IPS-15b (cell line): ENCODE measurements at regions not wholly inside any gene's neighbourhood (a gene's known extent, or its start where the extent isn't known, plus 50 kb on each side); places are given as distances from the start of the nearest gene placed in this dataset.
A peak's percentile ranks its signal among the peaks of the same experiment; 100 is the strongest.
"Not testable (repeated sequence)": the region's sequence is repeated elsewhere in the genome, so short reads cannot be mapped to it uniquely, and the experiment has no call there.

ENCODE experiments used
- H3K27me3 ChIP-seq: one replicate; pipeline ENCODE4 v1.6.1; 2013; ENCODE audit warnings: low read length; ENCODE audit not compliant: control insufficient read depth, insufficient read depth
- H3K36me3 ChIP-seq: one replicate; pipeline ENCODE4 v1.6.1; 2013; ENCODE audit warnings: low read length; ENCODE audit not compliant: control insufficient read depth, insufficient read depth
- H3K4me1 ChIP-seq: one replicate; pipeline ENCODE4 v1.6.1; 2013; ENCODE audit warnings: mild to moderate bottlenecking, low read length; ENCODE audit not compliant: control insufficient read depth, insufficient read depth
- H3K4me3 ChIP-seq: one replicate; pipeline ENCODE4 v1.5.1; 2013; ENCODE audit warnings: low read depth, low read length
- H3K9ac ChIP-seq: one replicate; pipeline ENCODE4 v1.6.1; 2013; ENCODE audit warnings: low read depth, mild to moderate bottlenecking, low read length
- H3K9me3 ChIP-seq: one replicate; pipeline ENCODE4 v1.6.1; 2013; ENCODE audit warnings: mild to moderate bottlenecking, low read length; ENCODE audit not compliant: control insufficient read depth, insufficient read depth

DNA sequence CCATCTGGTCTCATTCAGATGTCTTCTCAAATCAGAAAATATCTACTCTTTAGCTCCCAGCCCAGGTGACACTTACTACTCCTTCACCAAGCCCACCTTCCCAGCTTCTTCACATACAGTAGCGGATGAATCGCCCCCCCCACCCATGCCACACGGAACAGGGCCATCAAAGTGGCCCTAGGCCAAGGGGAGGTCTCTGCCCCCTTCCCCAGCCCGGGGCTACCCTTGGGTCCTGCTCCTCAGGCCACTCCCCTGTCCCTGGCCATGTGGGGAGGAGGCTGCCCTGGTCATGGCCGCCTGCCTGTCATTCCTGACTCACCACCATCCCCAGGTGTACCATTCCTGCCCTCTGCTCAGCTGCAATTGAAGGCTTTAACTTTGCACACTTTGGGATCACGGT lies 142.8 kb downstream of the NECTIN1 start:
- no peaks in the 10 kb centered on the region for H3K36me3 ChIP-seq
- no peaks in the 10 kb centered on the region for H3K9me3 ChIP-seq
- H3K9ac ChIP-seq: no peak overlapping the region
- H3K27me3 ChIP-seq: peaks cover 9% of the 10 kb centered on the region
- H3K4me1 ChIP-seq: peaks cover 11% of the 10 kb centered on the region
- H3K4me3 ChIP-seq: no peak overlapping the region

DNA sequence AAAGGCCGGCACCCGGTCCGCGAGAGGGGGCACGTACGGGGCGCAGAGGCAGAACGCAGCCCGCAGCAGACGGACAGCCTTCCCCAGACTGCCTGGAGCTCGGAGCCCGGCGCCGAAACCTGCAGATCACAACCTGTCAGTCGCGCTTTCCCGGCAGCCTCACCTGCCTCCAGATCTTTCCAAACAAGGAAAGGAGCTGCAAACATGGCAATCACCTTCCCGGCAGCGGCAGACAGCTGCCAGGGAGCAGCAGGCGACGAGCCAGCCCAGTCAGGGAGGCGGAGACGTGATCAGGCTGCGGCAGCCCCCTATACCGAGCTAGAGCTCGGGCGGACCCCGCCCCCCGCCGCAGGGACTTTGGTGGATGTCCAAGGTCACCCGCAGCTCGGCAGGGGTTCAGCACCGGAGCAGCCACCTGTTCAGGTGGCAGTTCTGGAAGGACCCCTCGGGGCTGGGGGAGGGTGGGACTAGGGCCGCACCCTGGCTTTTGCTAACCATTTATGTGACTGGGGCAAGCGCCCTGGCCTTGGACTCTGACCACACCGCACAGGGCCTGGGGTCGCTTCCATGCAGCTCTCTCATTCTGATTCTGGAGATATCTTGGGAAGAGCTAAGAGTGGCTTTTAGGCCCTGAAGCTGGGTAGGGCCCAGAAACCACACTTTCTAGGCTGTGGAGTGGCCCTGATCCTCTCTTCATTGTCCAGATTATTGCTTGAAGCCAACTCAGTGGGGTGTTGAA lies 143.8 kb downstream of the NECTIN1 start:
- no peaks in the 10 kb centered on the region for H3K36me3 ChIP-seq
- H3K27me3 ChIP-seq: peaks cover 9% of the 10 kb centered on the region
- H3K9me3 ChIP-seq: peaks cover 3% of the 10 kb centered on the region
- peaks cover 2% of the 10 kb centered on the region for H3K4me1 ChIP-seq
- H3K9ac ChIP-seq: no peak overlapping the region
- peak overlapping the region; percentile 50 for H3K4me3 ChIP-seq

DNA sequence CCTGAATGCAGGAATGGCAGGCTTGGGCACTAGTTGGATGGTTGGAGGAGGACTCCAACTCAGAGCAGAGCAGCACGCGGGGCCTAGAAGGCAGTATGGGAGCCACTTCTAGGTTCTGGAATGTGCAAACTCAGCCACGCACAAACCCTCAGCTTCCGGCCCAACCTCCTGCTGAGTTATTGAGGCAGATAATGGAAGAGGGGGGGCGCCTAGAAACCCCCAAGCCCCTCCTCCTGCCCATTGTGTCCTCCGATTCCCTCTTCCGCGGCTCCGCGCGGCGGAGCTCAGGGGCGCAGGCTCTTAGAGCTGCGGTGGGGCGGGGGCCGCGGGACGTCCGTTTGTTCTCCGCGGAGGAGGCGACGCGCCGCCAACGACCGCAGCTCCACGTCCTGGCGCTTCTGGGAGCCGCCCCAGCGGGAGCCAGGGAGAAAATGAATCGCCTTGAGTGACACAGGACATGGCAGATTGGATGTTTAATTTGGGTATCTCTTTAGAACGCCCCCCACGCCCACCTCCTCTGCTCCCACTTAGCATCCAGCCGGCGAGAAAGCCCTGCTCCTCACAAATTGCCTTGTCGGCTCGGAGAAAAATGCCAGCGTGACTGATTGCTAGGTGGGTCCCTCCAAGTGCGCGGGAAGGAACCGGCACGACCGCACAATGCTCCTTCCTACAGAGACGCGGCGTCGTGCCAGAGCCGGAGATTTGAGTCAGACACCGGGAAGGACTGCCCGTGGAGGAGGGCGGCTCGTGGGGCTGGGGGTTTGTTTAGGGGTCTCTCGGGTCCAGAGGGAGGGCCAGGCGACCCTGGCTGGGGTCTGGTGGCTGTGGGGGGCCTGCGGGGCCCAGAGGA lies 144.6 kb downstream of the NECTIN1 start:
- Histone ChIP-seq H3K4me3 (peak overlapping the region; percentile 50), H3K4me1 (peaks cover 2% of the 10 kb centered on the region), H3K36me3 (no peaks in the 10 kb centered on the region), H3K27me3 (peaks cover 9% of the 10 kb centered on the region), H3K9me3 (peaks cover 4% of the 10 kb centered on the region), H3K9ac (no peak overlapping the region)

DNA sequence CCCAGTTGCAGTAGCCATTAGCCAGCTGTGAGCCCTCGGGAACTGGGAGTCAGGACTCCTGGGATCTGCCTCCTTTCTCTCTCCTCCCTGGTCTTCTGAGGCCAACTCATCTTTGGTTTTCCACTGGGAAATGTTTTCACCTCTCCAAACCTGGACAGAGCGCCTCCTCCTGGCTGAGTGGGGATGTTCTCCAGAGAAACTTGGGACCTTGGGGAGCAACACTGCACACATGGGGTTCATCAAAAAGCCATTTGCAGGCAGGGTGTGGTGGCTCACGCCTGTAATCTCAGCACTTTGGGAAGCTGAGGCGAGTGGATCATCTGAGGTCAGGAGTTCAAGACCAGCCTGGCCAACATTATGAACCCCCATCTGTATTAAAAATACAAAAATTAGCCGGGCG lies 145.4 kb downstream of the NECTIN1 start:
- Histone ChIP-seq H3K36me3 (no peaks in the 10 kb centered on the region), H3K4me3 (no peak overlapping the region), H3K27me3 (peaks cover 9% of the 10 kb centered on the region), H3K9ac (no peak overlapping the region), H3K9me3 (peaks cover 4% of the 10 kb centered on the region), H3K4me1 (peaks cover 2% of the 10 kb centered on the region)

- not testable (repeated sequence) for H3K27me3 ChIP-seq, H3K4me1 ChIP-seq, H3K4me3 ChIP-seq, H3K36me3 ChIP-seq, H3K9me3 ChIP-seq, H3K9ac ChIP-seq
Measured at GRCh38 chr11:119581396-119581795, 147.6 kb downstream of the NECTIN1 start.

DNA sequence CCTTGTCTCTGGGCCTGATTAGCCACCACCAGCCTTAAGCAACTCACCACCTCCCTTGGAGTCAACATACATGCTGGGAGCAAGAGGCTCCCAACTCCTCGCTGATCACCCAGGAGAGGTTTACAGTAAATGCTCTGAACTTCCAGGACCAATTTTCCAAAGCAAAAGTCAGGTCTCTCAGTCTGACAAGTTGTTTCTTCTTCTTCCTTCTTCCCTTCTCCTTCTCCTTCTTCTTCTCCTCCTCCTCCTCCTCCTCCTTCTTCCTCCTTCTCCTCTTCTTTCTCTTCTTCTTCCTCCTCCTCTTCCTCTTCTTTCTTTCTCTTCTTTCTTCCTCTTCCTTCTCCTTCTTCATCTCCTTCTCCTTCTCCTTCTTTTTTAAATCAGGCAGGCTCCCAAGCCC lies 148.2 kb downstream of the NECTIN1 start:
- H3K9me3 ChIP-seq: peaks cover 4% of the 10 kb centered on the region
- H3K4me3 ChIP-seq: no peak overlapping the region
- peaks cover under 1% of the 10 kb centered on the region for H3K4me1 ChIP-seq
- no peaks in the 10 kb centered on the region for H3K36me3 ChIP-seq
- peaks cover 5% of the 10 kb centered on the region for H3K27me3 ChIP-seq
- no peak overlapping the region for H3K9ac ChIP-seq

GRCh38 chr11:119580081-119580480 lies 148.9 kb downstream of the NECTIN1 start:
- Histone ChIP-seq H3K9me3 (peaks cover 4% of the 10 kb centered on the region), H3K4me1 (no peaks in the 10 kb centered on the region), H3K36me3 (no peaks in the 10 kb centered on the region), H3K9ac (no peak overlapping the region), H3K4me3 (no peak overlapping the region), H3K27me3 (no peaks in the 10 kb centered on the region)

DNA sequence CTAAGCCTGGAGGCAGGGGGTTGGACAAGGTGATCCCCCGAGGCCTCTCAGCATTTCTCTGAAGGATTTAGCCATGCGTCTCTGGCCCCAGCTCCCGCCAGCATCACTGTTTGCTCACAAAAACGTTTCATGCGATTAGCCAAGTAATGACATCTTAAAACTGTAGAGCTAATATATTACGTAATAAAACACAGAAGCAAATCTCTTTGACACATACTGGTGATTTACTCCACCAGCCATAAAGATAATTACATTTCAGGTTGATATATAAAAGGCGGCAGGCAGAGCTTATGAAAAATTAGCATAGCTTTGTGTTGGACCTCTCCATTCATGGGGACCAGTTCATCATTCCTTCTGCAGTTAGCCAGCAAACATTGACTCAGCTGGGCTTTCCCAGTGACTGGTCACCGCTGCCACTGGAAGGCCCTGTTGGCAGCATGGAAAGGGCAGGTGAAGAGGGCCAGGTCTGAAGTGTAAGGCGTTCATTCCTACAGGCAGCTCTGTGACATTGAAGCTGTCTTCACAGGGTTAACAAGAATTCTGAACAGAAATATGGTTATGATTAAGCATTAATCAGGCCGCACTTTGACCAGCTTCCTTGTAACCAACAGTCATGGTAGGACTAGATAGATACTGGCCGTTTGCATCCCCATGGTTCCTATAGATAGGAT lies 150.3 kb downstream of the NECTIN1 start:
- Histone ChIP-seq H3K9me3 (peaks cover 4% of the 10 kb centered on the region), H3K36me3 (no peaks in the 10 kb centered on the region), H3K9ac (no peak overlapping the region), H3K4me1 (no peaks in the 10 kb centered on the region), H3K27me3 (no peaks in the 10 kb centered on the region), H3K4me3 (no peak overlapping the region)

GRCh38 chr11:119573858-119574257 lies 150.9 kb upstream of the THY1 start:
- Histone ChIP-seq H3K36me3 (no peaks in the 10 kb centered on the region), H3K9ac (no peak overlapping the region), H3K4me1 (no peaks in the 10 kb centered on the region), H3K27me3 (no peaks in the 10 kb centered on the region), H3K9me3 (no peaks in the 10 kb centered on the region), H3K4me3 (no peak overlapping the region)

DNA sequence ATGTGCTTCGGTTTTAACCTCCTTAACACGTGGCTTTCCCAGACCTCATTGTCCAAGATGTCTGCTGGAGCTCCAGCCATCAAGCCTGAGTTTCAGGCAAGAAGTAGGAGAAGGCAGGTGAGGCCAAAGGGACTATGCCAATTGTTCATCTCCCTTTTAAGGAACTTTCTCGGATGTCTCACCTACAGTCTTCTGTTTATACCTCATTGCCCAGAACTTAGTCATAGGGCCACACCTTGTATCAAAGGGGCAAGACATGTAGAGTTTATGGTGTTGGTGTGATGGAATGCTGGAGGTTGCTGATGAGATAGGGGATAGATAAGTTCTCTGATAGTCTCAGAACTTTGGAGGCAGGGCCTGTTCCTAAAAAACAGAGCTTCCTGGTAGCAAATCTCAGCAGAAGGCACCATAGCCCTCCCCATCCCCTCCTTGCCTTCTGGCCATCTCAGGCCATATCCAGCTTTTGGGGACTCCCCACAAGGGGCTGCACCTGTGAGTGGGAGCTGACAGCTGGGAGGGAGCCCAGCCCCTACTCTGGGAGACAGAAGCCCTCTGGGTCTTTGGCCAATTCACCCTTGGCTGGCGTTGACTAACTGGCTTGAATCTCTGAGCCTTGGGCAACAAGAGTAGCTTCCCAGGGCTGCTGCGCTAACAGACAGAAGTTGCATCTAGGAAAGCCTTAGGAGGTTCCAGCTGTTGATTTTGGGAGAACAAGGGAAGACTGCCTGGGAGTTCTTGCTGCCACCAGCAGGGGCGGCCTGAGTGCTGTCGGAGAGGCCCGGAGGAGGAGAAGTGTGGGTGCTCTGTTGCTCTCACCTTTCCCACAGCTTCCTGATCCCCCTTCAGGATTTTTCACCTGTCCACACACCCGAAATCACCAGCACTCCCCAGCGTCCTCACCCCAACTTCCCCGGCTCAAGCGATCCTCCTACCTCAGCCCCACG lies 149.8 kb upstream of the THY1 start:
- H3K9ac ChIP-seq: no peak overlapping the region
- peaks cover 3% of the 10 kb centered on the region for H3K4me1 ChIP-seq
- H3K9me3 ChIP-seq: no peaks in the 10 kb centered on the region
- no peaks in the 10 kb centered on the region for H3K27me3 ChIP-seq
- no peak overlapping the region for H3K4me3 ChIP-seq
- no peaks in the 10 kb centered on the region for H3K36me3 ChIP-seq

- no peaks in the 10 kb centered on the region for H3K36me3 ChIP-seq
- H3K4me3 ChIP-seq: no peak overlapping the region
- H3K4me1 ChIP-seq: peaks cover 3% of the 10 kb centered on the region
- H3K9me3 ChIP-seq: no peaks in the 10 kb centered on the region
- H3K9ac ChIP-seq: no peak overlapping the region
- H3K27me3 ChIP-seq: no peaks in the 10 kb centered on the region
Measured at GRCh38 chr11:119571311-119571710, 148.3 kb upstream of the THY1 start.
